Panc1 (cell line): ENCODE measurements at regions not wholly inside any gene's neighbourhood (a gene's known extent, or its start where the extent isn't known, plus 50 kb on each side); places are given as distances from the start of the nearest gene placed in this dataset.

Experiments
- ATAC-seq: fragments of 200-7000 bp; cut with Tn5 transposase; 2 replicates; pipeline ENCODE4 v1.9.1; 2020; ENCODE audit warnings: mild to moderate bottlenecking, moderate library complexity
- BruUV-seq: library from RNA; stranded (reverse); fragments of 400-500 nt; replicated peaks from 2 replicates; lab custom pipeline; 2021; lab: Mats Ljungman, UMichigan
- CTCF ChIA-PET: fragments of 300-600 bp; sonication (Branson Sonifier 250); formaldehyde crosslinking; loops from one replicate; lab custom pipeline; 2022; ENCODE audit warnings: antibody characterized with exemption; lab: Charles Lee
- POLR2A ChIA-PET: fragments of 300-600 bp; sonication (Branson Sonifier 250); formaldehyde crosslinking; loops from one replicate; lab custom pipeline; 2022; ENCODE audit warnings: antibody characterized with exemption; lab: Charles Lee
- DNase-seq: peaks from one replicate; pipeline ENCODE4 v3.0.0-alpha.2; 2010; ENCODE audit warnings: low read depth, low spot score
- H3K27ac ChIP-seq: 2 replicates; pipeline ENCODE4 v1.5.1; 2011; ENCODE audit warnings: mild to moderate bottlenecking, low read length, inconsistent platforms
- H3K27me3 ChIP-seq: fragments of 200-500 bp; sonication (Bioruptor generic); 2 replicates; pipeline ENCODE4 v1.6.0; 2014; ENCODE audit warnings: low read length, inconsistent platforms; ENCODE audit not compliant: control insufficient read depth, insufficient read depth
- H3K36me3 ChIP-seq: fragments of 200-500 bp; sonication (Bioruptor generic); 2 replicates; pipeline ENCODE4 v1.5.1; 2014; ENCODE audit warnings: inconsistent platforms, mild to moderate bottlenecking, low read length, moderate library complexity; ENCODE audit not compliant: control insufficient read depth, insufficient read depth
- H3K4me1 ChIP-seq: 2 replicates; pipeline ENCODE4 v1.5.1; 2011; ENCODE audit warnings: inconsistent platforms, mild to moderate bottlenecking, low read length, moderate library complexity; ENCODE audit not compliant: control insufficient read depth, insufficient read depth
- H3K4me3 ChIP-seq, 2 experiments: 2 replicates each; pipeline ENCODE4 v1.5.1; 2011 to 2012; ENCODE audit warnings: low read depth in 2 of 2, low read length in 2 of 2, mild to moderate bottlenecking in 2 of 2, inconsistent platforms in 1 of 2, moderate library complexity in 1 of 2
- H3K9me3 ChIP-seq: fragments of 200-500 bp; sonication (Bioruptor generic); 2 replicates; pipeline ENCODE4 v1.5.1; 2014; ENCODE audit warnings: low read depth, mild to moderate bottlenecking, inconsistent platforms, low read length, moderate library complexity; ENCODE audit not compliant: control insufficient read depth, insufficient read depth
- POLR2AphosphoS5 ChIP-seq: IDR thresholded peaks from 2 replicates; pipeline ENCODE4 v1.6.1; 2012; ENCODE audit warnings: mild to moderate bottlenecking, low read depth, low read length, moderate library complexity
- SIN3A ChIP-seq: IDR thresholded peaks from 2 replicates; pipeline ENCODE4 v1.6.1; 2012; ENCODE audit warnings: low read depth, mild to moderate bottlenecking, low read length, moderate library complexity, borderline replicate concordance; ENCODE audit not compliant: insufficient read depth
- TCF7L2 ChIP-seq: IDR thresholded peaks from 2 replicates; pipeline ENCODE4 v1.6.1; 2011; ENCODE audit warnings: mild to moderate bottlenecking, low read depth, low read length, inconsistent platforms
- in situ Hi-C: cut with HindIII; loops from 2 replicates; pipeline ENCODE4 v1.10.0; 2016; ENCODE audit warnings: low sequenced_read_pairs, low pct_unique_long_range_greater_than_20kb
- intact Hi-C: fragments of 100-400 bp; cut with micrococcal nuclease; formaldehyde crosslinking; loops from one replicate; pipeline ENCODE4 v1.10.0; 2022; ENCODE audit not compliant: unreplicated experiment
- TF ChIP-seq, protein P1 (sequence below): fragments of 450-650 bp; IDR thresholded peaks from 2 replicates; pipeline ENCODE4 v1.5.1; 2017; ENCODE audit warnings: mild to moderate bottlenecking
- TF ChIP-seq, protein P2 (sequence below), 2 experiments: IDR thresholded peaks; 2 replicates each; pipeline ENCODE4 v1.6.1; 2011 to 2012; ENCODE audit warnings: low read depth in 2 of 2, control low read depth in 1 of 2, low read length in 1 of 2, mild to moderate bottlenecking in 1 of 2, moderate library complexity in 1 of 2; ENCODE audit not compliant: insufficient read depth in 1 of 2

DNA sequence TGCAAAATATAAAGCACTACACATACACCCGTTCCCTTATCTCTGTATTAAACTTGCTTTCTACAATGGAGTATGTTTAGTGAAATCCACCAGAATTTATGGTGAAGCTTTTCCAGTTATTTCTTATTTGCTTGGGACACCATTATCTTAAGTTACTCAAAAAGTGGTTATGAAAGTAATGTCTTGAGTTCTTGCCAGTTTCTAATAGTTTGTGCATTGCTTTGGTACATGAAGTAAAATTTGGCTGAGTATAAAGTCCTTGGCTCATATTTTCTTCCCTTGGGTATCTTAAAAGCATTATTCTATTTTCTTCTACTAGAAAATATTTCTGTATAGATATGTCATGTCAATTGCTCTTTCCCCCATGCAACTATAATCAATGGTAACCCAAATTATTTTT lies 85.2 kb downstream of the POLR1F start:
- in situ Hi-C loops = no loop called here
- intact Hi-C loops = no loop called here
- TF ChIP-seq POLR2AphosphoS5 (no peak), TCF7L2 (no peak), SIN3A (no peak)
- TF ChIP-seq, protein P1, sequence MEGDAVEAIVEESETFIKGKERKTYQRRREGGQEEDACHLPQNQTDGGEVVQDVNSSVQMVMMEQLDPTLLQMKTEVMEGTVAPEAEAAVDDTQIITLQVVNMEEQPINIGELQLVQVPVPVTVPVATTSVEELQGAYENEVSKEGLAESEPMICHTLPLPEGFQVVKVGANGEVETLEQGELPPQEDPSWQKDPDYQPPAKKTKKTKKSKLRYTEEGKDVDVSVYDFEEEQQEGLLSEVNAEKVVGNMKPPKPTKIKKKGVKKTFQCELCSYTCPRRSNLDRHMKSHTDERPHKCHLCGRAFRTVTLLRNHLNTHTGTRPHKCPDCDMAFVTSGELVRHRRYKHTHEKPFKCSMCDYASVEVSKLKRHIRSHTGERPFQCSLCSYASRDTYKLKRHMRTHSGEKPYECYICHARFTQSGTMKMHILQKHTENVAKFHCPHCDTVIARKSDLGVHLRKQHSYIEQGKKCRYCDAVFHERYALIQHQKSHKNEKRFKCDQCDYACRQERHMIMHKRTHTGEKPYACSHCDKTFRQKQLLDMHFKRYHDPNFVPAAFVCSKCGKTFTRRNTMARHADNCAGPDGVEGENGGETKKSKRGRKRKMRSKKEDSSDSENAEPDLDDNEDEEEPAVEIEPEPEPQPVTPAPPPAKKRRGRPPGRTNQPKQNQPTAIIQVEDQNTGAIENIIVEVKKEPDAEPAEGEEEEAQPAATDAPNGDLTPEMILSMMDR = no peak
- TF ChIP-seq, protein P2, sequence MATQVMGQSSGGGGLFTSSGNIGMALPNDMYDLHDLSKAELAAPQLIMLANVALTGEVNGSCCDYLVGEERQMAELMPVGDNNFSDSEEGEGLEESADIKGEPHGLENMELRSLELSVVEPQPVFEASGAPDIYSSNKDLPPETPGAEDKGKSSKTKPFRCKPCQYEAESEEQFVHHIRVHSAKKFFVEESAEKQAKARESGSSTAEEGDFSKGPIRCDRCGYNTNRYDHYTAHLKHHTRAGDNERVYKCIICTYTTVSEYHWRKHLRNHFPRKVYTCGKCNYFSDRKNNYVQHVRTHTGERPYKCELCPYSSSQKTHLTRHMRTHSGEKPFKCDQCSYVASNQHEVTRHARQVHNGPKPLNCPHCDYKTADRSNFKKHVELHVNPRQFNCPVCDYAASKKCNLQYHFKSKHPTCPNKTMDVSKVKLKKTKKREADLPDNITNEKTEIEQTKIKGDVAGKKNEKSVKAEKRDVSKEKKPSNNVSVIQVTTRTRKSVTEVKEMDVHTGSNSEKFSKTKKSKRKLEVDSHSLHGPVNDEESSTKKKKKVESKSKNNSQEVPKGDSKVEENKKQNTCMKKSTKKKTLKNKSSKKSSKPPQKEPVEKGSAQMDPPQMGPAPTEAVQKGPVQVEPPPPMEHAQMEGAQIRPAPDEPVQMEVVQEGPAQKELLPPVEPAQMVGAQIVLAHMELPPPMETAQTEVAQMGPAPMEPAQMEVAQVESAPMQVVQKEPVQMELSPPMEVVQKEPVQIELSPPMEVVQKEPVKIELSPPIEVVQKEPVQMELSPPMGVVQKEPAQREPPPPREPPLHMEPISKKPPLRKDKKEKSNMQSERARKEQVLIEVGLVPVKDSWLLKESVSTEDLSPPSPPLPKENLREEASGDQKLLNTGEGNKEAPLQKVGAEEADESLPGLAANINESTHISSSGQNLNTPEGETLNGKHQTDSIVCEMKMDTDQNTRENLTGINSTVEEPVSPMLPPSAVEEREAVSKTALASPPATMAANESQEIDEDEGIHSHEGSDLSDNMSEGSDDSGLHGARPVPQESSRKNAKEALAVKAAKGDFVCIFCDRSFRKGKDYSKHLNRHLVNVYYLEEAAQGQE (IDR thresholded peaks at IDR 0.05; ENCODE audit: insufficient read depth in 1 of 2, low read depth in 2 of 2, low read length in 1 of 2) = no peak
- POLR2A ChIA-PET = no interaction called here
- H3K36me3 ChIP-seq = no peaks in the 10 kb centered on the region
- no peak overlapping the region for H3K27ac ChIP-seq
- H3K4me1 ChIP-seq = no peaks in the 10 kb centered on the region
- BruUV-seq = no TSS peak
- no peaks in the 10 kb centered on the region for H3K27me3 ChIP-seq
- CTCF ChIA-PET = no interaction called here
- ATAC-seq = no peak
- H3K4me3 ChIP-seq = no peak overlapping the region
- no peak for DNase-seq
- H3K9me3 ChIP-seq = no peaks in the 10 kb centered on the region

DNA sequence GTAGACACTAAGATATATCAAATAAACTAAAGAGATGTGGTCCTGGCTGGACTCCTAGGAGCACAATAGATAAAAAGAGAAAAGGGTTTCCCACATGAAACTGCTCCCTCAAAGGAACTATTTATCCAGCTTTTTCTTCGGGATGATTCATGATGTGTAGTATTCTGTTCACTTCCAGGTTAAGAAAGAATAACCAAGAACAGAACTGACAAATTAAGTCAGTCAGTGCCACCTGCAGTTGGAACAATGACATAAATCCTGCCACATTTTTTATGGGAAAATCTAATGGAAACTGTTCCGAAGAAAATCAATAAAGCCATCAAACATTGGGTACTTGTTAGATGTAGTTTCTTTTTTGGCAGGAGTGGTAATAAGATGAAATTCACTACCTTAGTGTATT lies 87.1 kb downstream of the POLR1F start:
- ATAC-seq (no peak), DNase-seq (peak; percentile 17)
- intact Hi-C loops = no loop called here
- Histone ChIP-seq H3K36me3 (no peaks in the 10 kb centered on the region), H3K9me3 (no peaks in the 10 kb centered on the region), H3K4me1 (no peaks in the 10 kb centered on the region), H3K4me3 (no peak overlapping the region), H3K27me3 (no peaks in the 10 kb centered on the region), H3K27ac (no peak overlapping the region)
- no TSS peak for BruUV-seq
- TF ChIP-seq POLR2AphosphoS5 = no peak
- TF ChIP-seq, protein P1 = peak; percentile 30; the same call in 1 of the 2 replicates
- in situ Hi-C loops = no loop called here
- CTCF ChIA-PET = interaction anchor here (0.6 kb wide), 1 partner anchor 1272 kb away, joined by 3 read pairs; no protein-coding TSS in a partner anchor
- POLR2A ChIA-PET = no interaction called here
